WERI-Rb-1 (cell line): ENCODE measurements at regions not wholly inside any gene's neighbourhood (a gene's known extent, or its start where the extent isn't known, plus 50 kb on each side); places are given as distances from the start of the nearest gene placed in this dataset.

Experiments used
- DNase-seq: peaks from one replicate; pipeline ENCODE4 v3.0.0-alpha.2; 2020
- H3K27ac ChIP-seq: fragments of 250-450 bp; sonication (Bioruptor Pico); 2 replicates; pipeline ENCODE4 v1.5.1; 2020; ENCODE audit warnings: mild to moderate bottlenecking, moderate library complexity
- H3K27me3 ChIP-seq: fragments of 250-450 bp; sonication (Bioruptor Pico); 2 replicates; pipeline ENCODE4 v1.5.1; 2021; ENCODE audit warnings: mild to moderate bottlenecking, low read depth, moderate library complexity; ENCODE audit not compliant: insufficient read depth, severe bottlenecking
- H3K36me3 ChIP-seq: fragments of 250-450 bp; sonication (Bioruptor Pico); 2 replicates; pipeline ENCODE4 v1.5.1; 2020; ENCODE audit warnings: mild to moderate bottlenecking, moderate library complexity
- H3K4me3 ChIP-seq: 2 replicates; pipeline ENCODE4 v1.5.1; 2011; ENCODE audit warnings: low read depth, mild to moderate bottlenecking, control low read depth, low read length
- H3K9me3 ChIP-seq: fragments of 250-450 bp; sonication (Bioruptor Pico); 2 replicates; pipeline ENCODE4 v1.5.1; 2021; ENCODE audit warnings: mild to moderate bottlenecking, moderate library complexity; ENCODE audit not compliant: severe bottlenecking
- TF ChIP-seq, protein P1 (sequence below): IDR thresholded peaks from 2 replicates; pipeline ENCODE4 v1.5.1; 2011; ENCODE audit warnings: low read depth, mild to moderate bottlenecking, control low read depth, inconsistent platforms, low read length

DNA sequence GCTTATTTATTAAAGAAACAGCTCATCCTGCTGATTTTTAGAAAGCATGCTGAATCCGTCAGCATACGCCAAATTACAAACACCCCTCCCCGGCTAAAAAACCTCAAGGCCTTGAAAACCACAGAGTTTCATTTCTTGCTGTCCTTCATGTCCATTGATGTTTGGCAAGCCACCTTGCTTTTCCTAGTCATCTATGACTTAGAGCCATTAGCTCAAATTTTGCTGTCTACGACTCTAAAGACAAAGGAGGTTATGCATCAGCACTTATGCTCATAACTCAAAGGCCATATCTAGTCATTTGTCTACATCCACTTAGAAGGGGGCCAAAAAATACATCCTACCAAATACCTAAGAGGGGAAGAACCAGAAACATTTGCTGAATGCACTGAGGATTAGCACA, 925.1 kb downstream of the PCDH7 start:
- no peak for DNase-seq
- Histone ChIP-seq H3K9me3 (no peaks in the 10 kb centered on the region), H3K4me3 (no peak overlapping the region), H3K36me3 (no peaks in the 10 kb centered on the region), H3K27me3 (no peaks in the 10 kb centered on the region), H3K27ac (no peak overlapping the region)
- TF ChIP-seq, protein P1, sequence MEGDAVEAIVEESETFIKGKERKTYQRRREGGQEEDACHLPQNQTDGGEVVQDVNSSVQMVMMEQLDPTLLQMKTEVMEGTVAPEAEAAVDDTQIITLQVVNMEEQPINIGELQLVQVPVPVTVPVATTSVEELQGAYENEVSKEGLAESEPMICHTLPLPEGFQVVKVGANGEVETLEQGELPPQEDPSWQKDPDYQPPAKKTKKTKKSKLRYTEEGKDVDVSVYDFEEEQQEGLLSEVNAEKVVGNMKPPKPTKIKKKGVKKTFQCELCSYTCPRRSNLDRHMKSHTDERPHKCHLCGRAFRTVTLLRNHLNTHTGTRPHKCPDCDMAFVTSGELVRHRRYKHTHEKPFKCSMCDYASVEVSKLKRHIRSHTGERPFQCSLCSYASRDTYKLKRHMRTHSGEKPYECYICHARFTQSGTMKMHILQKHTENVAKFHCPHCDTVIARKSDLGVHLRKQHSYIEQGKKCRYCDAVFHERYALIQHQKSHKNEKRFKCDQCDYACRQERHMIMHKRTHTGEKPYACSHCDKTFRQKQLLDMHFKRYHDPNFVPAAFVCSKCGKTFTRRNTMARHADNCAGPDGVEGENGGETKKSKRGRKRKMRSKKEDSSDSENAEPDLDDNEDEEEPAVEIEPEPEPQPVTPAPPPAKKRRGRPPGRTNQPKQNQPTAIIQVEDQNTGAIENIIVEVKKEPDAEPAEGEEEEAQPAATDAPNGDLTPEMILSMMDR, result no peak

DNA sequence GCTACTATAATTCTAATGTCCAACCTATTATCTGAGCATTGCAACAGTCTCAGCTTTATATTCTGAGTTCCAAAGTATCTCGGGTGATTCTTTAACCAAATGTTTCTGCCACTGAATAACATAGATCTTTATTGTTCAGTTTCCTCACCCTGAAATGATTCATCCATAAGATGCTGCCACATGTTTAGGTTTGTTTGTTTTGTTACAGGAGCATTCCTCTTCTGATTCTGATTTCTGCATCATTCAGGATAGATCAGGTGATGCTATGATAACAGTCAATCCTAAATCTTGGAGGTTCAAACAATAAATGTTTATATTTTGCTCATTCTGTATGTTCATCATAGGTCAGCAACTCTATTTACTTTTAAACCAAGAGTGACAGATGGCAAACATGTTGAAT, 927.6 kb downstream of the PCDH7 start:
- TF ChIP-seq, protein P1, result no peak
- DNase-seq, result no peak
- Histone ChIP-seq H3K27ac (no peak overlapping the region), H3K27me3 (no peaks in the 10 kb centered on the region), H3K9me3 (no peaks in the 10 kb centered on the region), H3K4me3 (no peak overlapping the region), H3K36me3 (no peaks in the 10 kb centered on the region)

DNA sequence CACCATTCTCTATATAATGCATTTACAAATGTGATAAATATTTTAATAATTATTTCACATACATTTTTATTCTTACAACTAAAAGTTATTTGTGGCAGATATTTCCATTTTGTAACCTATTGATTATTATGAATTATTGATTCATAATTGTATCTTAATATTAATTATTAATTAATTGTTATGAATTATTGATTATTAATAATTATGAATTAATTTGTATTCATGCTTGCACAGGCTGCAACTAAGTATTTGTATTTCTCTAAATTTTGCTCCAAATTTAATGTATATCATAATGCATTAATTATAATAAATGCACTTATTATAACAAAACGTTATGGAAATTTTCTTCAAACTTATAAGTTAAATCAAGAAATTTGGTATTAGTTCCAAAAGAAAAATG, 929.7 kb downstream of the PCDH7 start:
- TF ChIP-seq, protein P1, result no peak

DNA sequence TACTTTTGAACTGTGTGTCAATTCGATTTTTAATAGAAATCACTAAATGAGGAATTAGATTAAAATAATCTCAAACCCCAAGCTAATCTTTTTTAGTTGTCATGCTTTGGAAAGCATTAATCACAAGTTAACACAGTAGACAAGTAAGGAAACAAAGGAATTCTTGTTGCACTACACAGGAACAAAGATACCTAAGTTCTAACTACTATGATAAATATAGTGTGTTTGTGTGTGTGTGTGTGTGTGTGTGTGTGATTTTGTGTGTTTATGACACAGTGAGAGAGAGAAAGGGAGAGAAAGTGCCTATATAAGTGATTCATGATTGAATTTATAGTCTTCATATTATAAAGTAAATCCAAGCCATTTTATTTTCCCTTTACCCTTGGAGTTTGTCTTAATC, 931.4 kb downstream of the PCDH7 start:
- Histone ChIP-seq H3K36me3 (no peaks in the 10 kb centered on the region), H3K27me3 (no peaks in the 10 kb centered on the region), H3K4me3 (no peak overlapping the region), H3K27ac (peak overlapping the region; percentile 13; the same call in 1 of the 2 replicates), H3K9me3 (no peaks in the 10 kb centered on the region)
- TF ChIP-seq, protein P1, result no peak
- no peak for DNase-seq

More for the DNA sequence above, 929.7 kb downstream of the PCDH7 start:
- no peak for DNase-seq
- Histone ChIP-seq H3K27me3 (no peaks in the 10 kb centered on the region), H3K4me3 (no peak overlapping the region), H3K36me3 (no peaks in the 10 kb centered on the region), H3K9me3 (no peaks in the 10 kb centered on the region), H3K27ac (no peak overlapping the region)

DNA sequence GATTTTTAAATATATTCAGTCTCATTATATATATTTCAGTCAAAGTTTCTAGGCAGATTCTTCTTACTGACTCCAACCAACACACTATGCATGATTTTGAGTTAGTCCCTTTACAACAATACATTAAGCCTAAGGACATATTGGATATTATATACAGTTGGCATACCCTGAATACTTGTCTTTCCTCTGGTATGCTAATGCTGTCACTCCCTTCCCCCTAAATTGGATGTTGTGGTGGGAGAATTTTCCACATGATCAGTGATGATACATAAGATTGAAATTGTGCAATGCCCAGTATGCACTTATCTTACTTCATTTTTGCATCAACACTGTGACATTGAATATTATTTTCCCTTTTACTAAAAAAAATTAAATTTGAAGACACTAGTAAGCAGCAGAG, 935.2 kb downstream of the PCDH7 start:
- Histone ChIP-seq H3K27ac (no peak overlapping the region), H3K4me3 (no peak overlapping the region), H3K9me3 (no peaks in the 10 kb centered on the region), H3K27me3 (no peaks in the 10 kb centered on the region), H3K36me3 (no peaks in the 10 kb centered on the region)
- DNase-seq, result no peak
- TF ChIP-seq, protein P1, result no peak

DNA sequence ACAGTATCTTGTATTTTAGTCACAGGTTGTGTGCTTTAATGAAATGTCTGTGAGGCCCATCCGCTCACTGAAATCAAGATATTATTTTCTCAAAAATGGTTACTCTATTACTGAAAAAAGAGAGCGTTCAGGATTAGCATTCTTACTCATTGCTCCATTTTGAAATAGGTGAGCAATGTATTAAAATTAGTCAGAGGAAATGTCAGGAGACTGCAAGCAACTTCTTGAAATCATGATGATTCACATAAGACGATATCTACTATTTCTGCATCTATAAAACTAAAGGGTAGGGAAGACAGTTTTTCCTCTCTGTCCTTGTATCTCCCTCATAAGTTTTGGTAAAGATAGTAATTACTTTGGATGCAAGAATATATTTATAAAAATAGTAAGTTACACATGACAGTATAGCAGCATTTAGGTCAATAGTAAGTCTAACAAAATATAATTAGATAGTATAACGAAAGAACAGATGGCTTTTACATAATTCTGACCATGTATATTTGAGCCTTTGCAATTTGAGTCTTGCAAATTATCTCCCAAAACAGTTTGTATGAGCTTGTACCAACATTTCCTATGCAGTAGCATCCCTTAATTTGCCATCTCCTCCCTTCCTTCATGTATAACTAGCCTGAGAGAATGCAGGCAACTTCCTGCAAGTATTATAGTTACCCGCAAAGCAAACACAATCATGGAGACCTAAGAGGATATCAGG, 937.8 kb downstream of the PCDH7 start:
- H3K27me3 ChIP-seq, result no peaks in the 10 kb centered on the region
- H3K4me3 ChIP-seq, result no peak overlapping the region
- TF ChIP-seq, protein P1, result no peak
- no peak for DNase-seq
- H3K36me3 ChIP-seq, result no peaks in the 10 kb centered on the region
- no peaks in the 10 kb centered on the region for H3K9me3 ChIP-seq
- no peak overlapping the region for H3K27ac ChIP-seq
